GM21367 (cell line): ENCODE measurements at regions not wholly inside any gene's neighbourhood (a gene's known extent, or its start where the extent isn't known, plus 50 kb on each side); places are given as distances from the start of the nearest gene placed in this dataset.
"Not testable (repeated sequence)": the region's sequence is repeated elsewhere in the genome, so short reads cannot be mapped to it uniquely, and the experiment has no call there.

Experiments
- ATAC-seq: cut with Tn5 transposase; IDR thresholded peaks from one replicate; pipeline ENCODE4 v1.9.1; 2021; ENCODE audit not compliant: unreplicated experiment

- ATAC-seq, result no peak
Observed at GRCh38 chr14:89572596-89573398, 155.8 kb upstream of the FOXN3 start.

GRCh38 chr14:89571491-89571890 is 154.5 kb upstream of the FOXN3 start:
- ATAC-seq, result no peak

DNA sequence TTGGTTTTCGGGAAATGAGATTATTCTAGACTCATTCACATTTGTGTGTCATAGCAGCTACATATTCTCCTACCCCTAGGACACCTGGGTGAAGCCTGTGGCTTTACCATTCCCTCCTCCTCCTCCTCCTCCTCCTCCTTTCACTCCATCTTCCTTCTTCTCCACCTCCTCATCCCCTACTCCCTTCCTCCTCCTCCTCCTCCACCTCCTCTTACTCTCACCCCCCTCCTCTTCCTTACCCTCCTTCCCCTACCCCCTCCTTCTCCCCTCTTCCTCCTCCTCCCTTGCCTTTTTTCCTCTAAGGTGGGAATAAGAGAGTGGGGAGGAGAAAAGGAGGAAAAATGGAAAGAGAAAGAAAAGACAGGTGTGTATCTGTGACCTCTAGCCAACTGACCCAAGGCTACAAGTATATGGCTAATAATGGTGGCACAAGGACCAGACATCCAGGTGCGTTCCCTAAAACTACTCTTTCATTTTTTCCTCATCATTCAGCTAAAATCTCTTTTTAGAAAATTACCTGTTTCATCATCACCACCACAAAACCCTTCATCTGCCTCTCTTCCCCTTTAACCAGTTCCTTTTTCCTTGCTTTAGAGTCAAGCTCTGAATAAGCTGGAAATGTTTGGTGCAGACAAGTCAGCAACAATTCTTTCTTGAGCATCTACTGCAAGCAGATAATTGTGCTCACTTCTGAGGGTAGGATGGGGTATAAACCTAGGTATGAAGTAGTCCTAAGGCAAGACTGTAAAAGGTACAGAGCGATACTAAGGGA is 149.8 kb upstream of the FOXN3 start:
- no peak for ATAC-seq

DNA sequence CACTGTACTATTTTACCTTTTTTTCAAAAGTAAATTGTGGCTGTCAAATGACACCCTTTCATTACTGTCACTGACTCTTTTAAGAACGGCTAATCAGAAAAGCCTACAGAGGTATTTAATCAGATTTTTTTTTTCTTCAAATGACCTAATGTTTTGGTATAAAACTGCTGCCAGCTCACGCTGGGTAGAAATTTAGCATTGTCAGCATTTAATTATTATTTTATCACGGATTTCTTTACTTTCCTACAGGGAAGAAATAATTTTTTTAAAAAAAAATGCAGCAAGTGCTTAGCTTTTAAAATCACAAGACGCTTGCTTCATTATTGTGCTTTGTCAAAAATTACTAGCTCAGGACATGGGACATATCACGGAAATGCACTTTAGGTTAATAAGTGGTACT is 149.1 kb upstream of the FOXN3 start:
- no peak for ATAC-seq

GRCh38 chr14:89565607-89566006 is 148.6 kb upstream of the FOXN3 start:
- no peak for ATAC-seq

DNA sequence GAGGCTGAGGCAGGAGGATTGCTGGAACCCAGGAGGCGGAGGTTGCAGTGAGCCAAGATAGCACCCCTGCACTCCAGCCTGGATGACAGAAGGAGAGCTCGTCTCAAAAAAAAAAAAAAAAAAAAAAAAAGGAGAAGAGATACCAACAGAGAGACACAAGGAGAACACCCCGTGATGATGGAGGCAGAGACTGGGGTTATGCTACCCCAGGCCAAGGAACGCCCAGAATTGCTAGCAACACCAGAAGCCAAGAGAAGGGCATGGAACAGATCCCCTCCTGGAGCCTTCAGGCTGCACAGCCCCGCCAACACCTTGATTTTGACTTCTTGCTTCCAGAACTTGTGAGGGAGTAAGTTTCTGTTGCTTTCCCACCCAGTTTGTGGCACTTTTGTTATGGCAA is 148.0 kb upstream of the FOXN3 start:
- no peak for ATAC-seq

- no peak for ATAC-seq
Observed at GRCh38 chr14:89564286-89564957, 147.4 kb upstream of the FOXN3 start.

GRCh38 chr14:89563471-89563870 is 146.4 kb upstream of the FOXN3 start:
- ATAC-seq, result no peak

- no peak for ATAC-seq
Observed at GRCh38 chr14:89551955-89552354, 134.9 kb upstream of the FOXN3 start.

DNA sequence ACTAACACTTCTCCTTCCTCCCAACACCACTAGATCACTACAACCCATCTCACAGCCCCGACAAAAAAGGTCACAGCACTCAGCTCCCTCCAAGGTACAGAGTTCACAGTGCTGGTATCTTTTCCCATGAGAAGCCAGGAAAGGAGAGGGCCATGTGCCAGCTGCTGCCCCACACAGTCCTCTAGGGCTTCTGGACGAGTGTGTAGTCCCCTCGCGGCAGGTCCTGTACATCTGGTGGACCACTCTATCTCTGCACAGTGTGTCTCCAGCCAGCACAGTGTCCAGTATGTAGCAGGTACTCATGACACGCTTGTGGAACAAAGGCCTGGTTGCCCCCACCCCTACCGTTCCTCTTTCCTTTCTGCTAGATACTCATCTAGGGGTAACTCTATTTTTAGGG is 134.4 kb upstream of the FOXN3 start:
- ATAC-seq, result no peak

GRCh38 chr14:89550821-89551220 is 133.8 kb upstream of the FOXN3 start:
- no peak for ATAC-seq

DNA sequence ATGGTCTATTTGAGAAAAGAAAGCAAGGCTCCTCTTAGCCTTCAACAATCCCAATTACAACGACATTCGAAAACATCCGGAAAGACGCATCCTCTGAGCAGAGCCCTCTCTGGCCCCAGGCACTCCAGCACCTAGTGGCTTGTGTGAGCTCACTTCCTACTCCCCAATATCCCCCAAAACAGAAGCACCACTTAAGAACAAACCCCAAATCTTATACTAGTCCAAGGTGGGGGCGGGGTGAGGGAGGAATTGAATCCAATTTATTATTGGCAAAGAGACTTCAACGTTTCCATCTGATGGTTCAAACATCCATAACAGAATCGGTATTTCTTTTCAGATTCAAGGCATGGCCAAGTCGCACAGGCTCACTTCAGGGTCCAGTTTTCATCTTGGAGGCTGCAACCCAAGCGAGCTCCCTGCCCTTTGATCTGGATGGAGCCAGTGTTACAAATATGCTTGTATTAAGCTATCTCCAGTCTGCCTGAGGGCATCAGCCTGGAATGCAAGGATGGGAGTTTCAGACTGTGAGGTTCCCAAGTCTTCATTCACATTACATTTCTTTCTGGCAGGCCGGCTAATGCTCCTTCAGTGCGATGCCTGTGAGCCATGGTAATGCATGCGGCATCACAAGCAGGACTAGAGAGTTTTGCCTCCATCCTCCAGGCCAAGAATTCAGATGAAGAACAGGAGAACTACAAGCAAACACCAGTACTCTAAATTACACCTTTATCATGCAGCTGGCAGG is 132.5 kb upstream of the FOXN3 start:
- ATAC-seq, result no peak

GRCh38 chr14:89547047-89547446 is 130.0 kb upstream of the FOXN3 start:
- not testable (repeated sequence) for ATAC-seq

DNA sequence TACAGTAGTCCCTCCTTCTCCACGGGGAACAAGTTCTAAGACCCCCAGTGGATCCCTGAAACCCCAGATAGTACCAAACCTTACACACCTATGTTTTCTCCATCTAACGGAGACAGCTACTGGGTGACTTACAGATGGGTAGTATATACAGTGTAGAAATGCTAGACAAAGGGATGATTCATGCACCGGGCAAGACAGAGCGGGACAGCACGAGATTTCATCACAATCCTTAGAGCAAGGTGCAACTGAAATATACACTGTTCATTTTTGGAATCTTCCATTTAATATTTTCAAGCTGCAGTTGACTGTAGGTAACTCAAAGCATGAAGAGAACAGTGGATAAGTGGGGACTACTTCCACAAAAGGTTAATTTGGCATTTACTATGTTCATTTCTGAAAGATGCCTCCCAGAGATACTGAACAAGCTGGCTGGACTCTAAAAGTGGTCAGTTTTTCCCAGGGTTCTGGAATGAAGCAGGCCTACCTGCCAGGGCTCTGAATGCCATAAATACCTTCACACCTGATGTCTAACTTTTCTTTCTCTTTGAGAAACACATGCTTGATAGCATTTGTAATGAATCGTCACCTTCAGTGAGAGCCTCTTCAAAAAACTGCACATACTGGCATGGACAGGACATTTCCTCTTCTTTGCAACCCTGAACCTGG is 127.7 kb upstream of the FOXN3 start:
- ATAC-seq, result no peak

- ATAC-seq, result no peak
Observed at GRCh38 chr14:89543425-89543790, 126.4 kb upstream of the FOXN3 start.

DNA sequence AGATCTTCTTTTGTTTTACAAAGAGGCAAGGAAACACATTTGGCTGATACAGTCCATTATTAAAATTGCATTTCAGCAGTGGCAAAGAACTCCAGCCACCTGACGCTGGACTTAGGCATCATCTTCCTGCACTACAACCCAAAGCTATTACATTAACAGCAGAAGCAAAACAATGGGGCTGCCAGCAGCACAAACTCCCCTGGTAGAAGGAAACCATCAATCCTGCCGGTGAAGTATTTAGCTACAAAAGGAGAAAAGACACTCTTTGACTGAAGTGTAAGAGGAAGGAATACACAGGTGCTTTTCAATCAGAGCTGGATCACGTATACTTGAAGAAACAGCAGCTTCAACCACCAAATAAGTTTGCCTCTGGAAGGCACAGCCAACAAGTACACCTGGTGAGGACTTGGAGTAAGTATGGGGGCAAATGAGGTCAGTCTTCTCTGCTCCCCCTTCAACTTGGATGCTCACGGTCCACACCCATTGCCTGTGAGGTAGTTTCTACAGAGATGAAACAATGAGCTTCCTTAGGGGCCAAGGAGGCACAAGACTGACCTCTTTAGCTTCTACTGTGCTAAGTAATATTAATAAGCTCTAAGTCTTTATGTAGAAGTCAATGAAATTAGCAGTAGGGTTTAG is 125.9 kb upstream of the FOXN3 start:
- no peak for ATAC-seq

DNA sequence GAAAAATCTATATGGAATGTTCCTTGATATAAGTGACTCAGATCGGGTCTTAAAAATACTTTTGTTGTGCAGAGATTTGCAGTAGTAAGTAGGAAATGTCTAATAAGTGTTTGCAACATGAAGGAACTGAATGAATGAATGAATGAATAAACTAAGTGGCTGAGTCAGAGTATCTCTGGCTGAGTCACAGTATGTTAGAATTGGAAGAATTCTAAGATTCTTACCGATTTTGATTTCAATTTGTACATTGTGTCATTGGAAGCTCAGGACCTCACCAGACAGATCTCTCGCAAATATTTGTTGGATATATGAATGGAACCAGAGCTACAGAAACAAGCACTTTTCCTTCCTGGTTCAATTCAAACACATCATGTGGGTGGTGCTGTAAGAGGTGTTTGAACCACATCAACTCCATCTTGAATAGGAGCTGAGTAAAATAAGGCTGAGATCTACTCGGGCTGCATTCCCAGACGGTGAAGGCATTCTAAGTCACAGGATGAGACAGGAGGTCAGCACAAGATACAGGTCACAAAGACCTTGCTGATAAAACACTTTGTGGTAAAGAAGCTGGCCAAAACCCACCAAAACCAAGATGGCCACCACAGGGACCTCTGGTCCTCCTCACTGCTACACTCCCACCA is 123.9 kb upstream of the FOXN3 start:
- ATAC-seq, result no peak

GRCh38 chr14:89540009-89540829 is 123.2 kb upstream of the FOXN3 start:
- no peak for ATAC-seq

GRCh38 chr14:89537911-89538310 is 120.9 kb upstream of the FOXN3 start:
- ATAC-seq, result no peak
